ENCODE measurements at regions not wholly inside any gene's neighbourhood (a gene's known extent, or its start where the extent isn't known, plus 50 kb on each side); places are given as distances from the start of the nearest gene placed in this dataset.
"Not testable (repeated sequence)": the region's sequence is repeated elsewhere in the genome, so short reads cannot be mapped to it uniquely, and the experiment has no call there.

DNA sequence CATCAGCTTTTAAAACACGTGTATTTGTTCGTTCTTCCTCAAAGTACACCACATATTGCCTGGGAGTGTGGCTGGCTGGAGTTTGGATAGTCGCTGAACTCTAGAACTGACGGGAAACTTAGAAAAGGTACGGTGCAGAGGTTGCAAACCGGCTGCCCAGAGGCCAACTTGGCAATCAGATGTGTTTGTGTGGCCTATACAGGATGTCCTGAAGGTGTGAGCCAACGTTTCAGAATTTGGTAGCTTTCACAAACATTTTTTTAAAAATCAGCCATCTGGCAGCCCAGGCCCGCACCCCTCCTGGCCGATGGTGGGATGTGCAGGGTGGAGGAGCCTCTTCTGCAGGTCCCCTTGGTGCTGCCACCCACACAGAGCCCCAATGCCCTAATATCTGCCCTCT, 73.6 kb upstream of the SLC25A33 start:
- no peak overlapping the region for H3K27ac ChIP-seq (ENCODE audit: low read length)
- TF ChIP-seq, protein P1, sequence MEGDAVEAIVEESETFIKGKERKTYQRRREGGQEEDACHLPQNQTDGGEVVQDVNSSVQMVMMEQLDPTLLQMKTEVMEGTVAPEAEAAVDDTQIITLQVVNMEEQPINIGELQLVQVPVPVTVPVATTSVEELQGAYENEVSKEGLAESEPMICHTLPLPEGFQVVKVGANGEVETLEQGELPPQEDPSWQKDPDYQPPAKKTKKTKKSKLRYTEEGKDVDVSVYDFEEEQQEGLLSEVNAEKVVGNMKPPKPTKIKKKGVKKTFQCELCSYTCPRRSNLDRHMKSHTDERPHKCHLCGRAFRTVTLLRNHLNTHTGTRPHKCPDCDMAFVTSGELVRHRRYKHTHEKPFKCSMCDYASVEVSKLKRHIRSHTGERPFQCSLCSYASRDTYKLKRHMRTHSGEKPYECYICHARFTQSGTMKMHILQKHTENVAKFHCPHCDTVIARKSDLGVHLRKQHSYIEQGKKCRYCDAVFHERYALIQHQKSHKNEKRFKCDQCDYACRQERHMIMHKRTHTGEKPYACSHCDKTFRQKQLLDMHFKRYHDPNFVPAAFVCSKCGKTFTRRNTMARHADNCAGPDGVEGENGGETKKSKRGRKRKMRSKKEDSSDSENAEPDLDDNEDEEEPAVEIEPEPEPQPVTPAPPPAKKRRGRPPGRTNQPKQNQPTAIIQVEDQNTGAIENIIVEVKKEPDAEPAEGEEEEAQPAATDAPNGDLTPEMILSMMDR (IDR thresholded peaks at IDR 0.05; ENCODE audit: low read depth, low read length) = no peak
- TF ChIP-seq EZH2phosphoT487 (IDR thresholded peaks at IDR 0.05; ENCODE audit: low read depth) = no peak

DNA sequence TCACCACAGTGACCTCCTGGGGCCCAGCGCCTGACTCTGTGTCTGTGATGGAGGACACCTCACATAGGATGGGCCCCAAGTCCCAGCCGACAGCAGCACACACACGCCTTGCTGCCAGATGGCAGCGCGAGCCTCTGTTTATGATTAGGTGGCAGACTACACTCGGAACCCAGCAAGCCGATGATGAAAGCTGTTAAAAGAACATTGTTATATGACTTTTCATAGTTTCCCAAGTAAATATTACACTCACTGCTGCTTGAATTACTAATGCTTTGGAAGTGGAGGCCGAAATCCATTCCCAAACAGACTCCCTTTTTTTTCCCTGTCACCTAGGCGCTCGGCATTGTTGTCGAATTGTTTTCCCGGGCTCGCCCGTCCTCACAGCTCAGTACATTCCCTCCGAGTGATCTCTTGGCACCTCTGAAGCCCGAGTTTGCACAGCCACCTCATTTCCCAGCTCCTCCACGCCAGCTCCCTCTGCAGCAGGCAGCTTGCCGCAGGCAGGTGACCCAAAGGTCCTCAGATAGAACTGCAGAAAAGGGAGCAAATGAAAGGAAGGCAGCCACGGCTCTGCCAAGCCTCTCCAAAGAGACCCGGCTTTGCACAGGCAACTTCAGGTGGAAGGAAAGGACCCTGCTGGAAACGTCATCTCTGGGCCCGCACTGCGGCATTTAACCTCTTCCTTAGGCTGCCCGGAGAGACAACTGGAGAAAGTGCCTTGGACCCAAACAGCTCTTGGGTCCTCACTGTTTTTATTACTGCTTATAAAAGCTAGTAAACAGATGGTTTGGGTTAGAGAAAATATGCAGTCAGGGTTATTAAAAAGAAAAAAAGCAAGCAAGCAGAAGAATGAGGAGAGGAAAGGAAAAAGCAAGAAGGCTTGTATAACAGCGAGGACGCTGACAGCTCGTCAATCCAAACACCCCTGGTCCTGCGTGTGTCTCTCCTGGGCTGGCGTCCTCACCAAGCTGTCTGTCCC, 72.2 kb upstream of the SLC25A33 start:
- H3K27me3 ChIP-seq (ENCODE audit: low read depth, low read length) = no peaks in the 10 kb centered on the region
- no peaks in the 10 kb centered on the region for H3K36me3 ChIP-seq (replicated peaks; ENCODE audit: low read depth, low read length)
- no peaks in the 10 kb centered on the region for H3K79me2 ChIP-seq (ENCODE audit: low read length)
- H3K9ac ChIP-seq (ENCODE audit: low read length) = no peak overlapping the region
- no peak overlapping the region for H3K4me3 ChIP-seq (ENCODE audit: low read length)
- no peak overlapping the region for H3K4me2 ChIP-seq (ENCODE audit: low read length)
- H4K20me1 ChIP-seq (ENCODE audit: insufficient read depth, low read length) = no peaks in the 10 kb centered on the region
- no peak for TF ChIP-seq EZH2phosphoT487 (IDR thresholded peaks at IDR 0.05; ENCODE audit: low read depth)
- TF ChIP-seq, protein P1 (IDR thresholded peaks at IDR 0.05; ENCODE audit: low read depth, low read length) = no peak
- no peak overlapping the region for H2AFZ ChIP-seq (ENCODE audit: low read depth, low read length)
- no peak overlapping the region for H3K27ac ChIP-seq (ENCODE audit: low read length)
- no peaks in the 10 kb centered on the region for H3K4me1 ChIP-seq (ENCODE audit: low read length)
- H3K9me3 ChIP-seq (ENCODE audit: insufficient read depth, low read length) = no peaks in the 10 kb centered on the region

More for the DNA sequence above, 73.6 kb upstream of the SLC25A33 start:
- H3K4me1 ChIP-seq (ENCODE audit: low read length) = no peaks in the 10 kb centered on the region
- H4K20me1 ChIP-seq (ENCODE audit: insufficient read depth, low read length) = no peaks in the 10 kb centered on the region
- no peak overlapping the region for H3K4me2 ChIP-seq (ENCODE audit: low read length)
- H2AFZ ChIP-seq (ENCODE audit: low read depth, low read length) = no peak overlapping the region
- H3K79me2 ChIP-seq (ENCODE audit: low read length) = no peaks in the 10 kb centered on the region
- no peaks in the 10 kb centered on the region for H3K9me3 ChIP-seq (ENCODE audit: insufficient read depth, low read length)
- H3K9ac ChIP-seq (ENCODE audit: low read length) = no peak overlapping the region
- no peak overlapping the region for H3K4me3 ChIP-seq (ENCODE audit: low read length)
- H3K36me3 ChIP-seq (replicated peaks; ENCODE audit: low read depth, low read length) = no peaks in the 10 kb centered on the region
- no peaks in the 10 kb centered on the region for H3K27me3 ChIP-seq (ENCODE audit: low read depth, low read length)

DNA sequence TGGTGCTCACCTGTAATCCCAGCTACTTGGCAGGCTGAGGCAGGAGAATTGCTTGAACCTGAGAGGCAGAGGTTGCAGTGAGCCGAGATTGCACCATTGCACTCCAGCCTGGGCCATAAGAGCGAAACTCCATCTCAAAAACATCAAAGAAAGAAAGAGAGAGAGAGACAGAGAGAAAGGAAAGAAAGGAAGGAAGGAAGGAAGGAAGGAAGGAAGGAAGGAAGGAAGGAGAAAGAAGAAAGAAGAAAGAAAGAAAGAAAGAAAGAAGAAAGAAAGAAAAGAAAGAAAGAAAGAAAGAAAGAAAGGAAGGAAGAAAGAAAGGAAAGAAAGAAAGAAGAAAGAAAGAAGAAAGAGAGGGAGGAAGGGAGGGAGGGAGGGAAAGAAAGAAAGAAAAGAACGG, 69.4 kb upstream of the SLC25A33 start:
- not testable (repeated sequence) for H3K4me3 ChIP-seq (ENCODE audit: low read length); H2AFZ ChIP-seq (ENCODE audit: low read depth, low read length); H3K27ac ChIP-seq (ENCODE audit: low read length); H3K36me3 ChIP-seq (replicated peaks; ENCODE audit: low read depth, low read length); H3K4me1 ChIP-seq (ENCODE audit: low read length); H3K9ac ChIP-seq (ENCODE audit: low read length); H3K79me2 ChIP-seq (ENCODE audit: low read length); H3K9me3 ChIP-seq (ENCODE audit: insufficient read depth, low read length); H3K4me2 ChIP-seq (ENCODE audit: low read length); H3K27me3 ChIP-seq (ENCODE audit: low read depth, low read length); H4K20me1 ChIP-seq (ENCODE audit: insufficient read depth, low read length)

DNA sequence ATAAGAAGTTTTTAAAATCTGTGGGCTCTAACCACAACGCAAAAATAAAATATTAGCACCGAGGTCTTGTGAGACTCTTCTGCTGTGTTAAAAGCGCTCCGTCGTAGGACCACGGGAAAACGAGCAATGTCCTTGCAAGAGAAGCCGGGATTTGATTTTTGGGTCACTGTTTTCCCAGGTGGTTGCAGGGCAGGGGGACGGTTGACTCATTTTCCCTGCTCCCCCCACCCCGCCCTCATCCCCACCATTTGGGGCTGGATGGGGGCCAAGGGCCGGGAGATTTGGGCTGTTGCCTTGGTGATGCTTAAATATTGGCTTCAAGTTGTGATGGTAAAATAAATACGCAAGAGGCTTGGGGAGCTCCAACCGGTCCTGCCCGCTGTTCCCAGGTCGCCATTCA, 67.6 kb upstream of the SLC25A33 start:
- no peak overlapping the region for H2AFZ ChIP-seq (ENCODE audit: low read depth, low read length)
- peaks cover 3% of the 10 kb centered on the region for H3K4me1 ChIP-seq (ENCODE audit: low read length)
- H3K9me3 ChIP-seq (ENCODE audit: insufficient read depth, low read length) = no peaks in the 10 kb centered on the region
- H3K9ac ChIP-seq (ENCODE audit: low read length) = no peak overlapping the region
- no peak for TF ChIP-seq EZH2phosphoT487 (IDR thresholded peaks at IDR 0.05; ENCODE audit: low read depth)
- TF ChIP-seq, protein P1 (IDR thresholded peaks at IDR 0.05; ENCODE audit: low read depth, low read length) = no peak
- no peak overlapping the region for H3K27ac ChIP-seq (ENCODE audit: low read length)
- H3K4me2 ChIP-seq (ENCODE audit: low read length) = no peak overlapping the region
- H4K20me1 ChIP-seq (ENCODE audit: insufficient read depth, low read length) = no peaks in the 10 kb centered on the region
- H3K4me3 ChIP-seq (ENCODE audit: low read length) = no peak overlapping the region
- H3K79me2 ChIP-seq (ENCODE audit: low read length) = no peaks in the 10 kb centered on the region
- H3K36me3 ChIP-seq (replicated peaks; ENCODE audit: low read depth, low read length) = no peaks in the 10 kb centered on the region
- H3K27me3 ChIP-seq (ENCODE audit: low read depth, low read length) = no peaks in the 10 kb centered on the region
